Keratinocyte (primary cell): ENCODE measurements at regions not wholly inside any gene's neighbourhood (a gene's known extent, or its start where the extent isn't known, plus 50 kb on each side); places are given as distances from the start of the nearest gene placed in this dataset.

Source experiments
- DNase-seq: peaks from one replicate; pipeline ENCODE4 v3.0.0-alpha.2; 2011; ENCODE audit warnings: low read depth, missing footprints, low spot score
- FAIRE-seq: peaks from 2 replicates; lab custom pipeline; 2011; peaks lifted over from hg19 to GRCh38; lab: Jason Lieb, UNC
- H2AFZ ChIP-seq: 2 replicates; pipeline ENCODE4 v1.6.0; 2012; ENCODE audit warnings: low read length, control low read depth, inconsistent platforms; ENCODE audit not compliant: control insufficient read depth
- H3K27ac ChIP-seq: 2 replicates; pipeline ENCODE4 v1.5.1; 2011; ENCODE audit warnings: low read length; ENCODE audit not compliant: control insufficient read depth, insufficient read depth
- H3K27me3 ChIP-seq: 3 replicates; pipeline ENCODE4 v1.6.0; 2011; ENCODE audit warnings: low read length; ENCODE audit not compliant: control insufficient read depth, insufficient read depth; ENCODE audit errors: extremely low read depth
- H3K36me3 ChIP-seq, 2 experiments: 2 replicates in 1 of 2; 3 replicates in 1 of 2; pipeline ENCODE4 v1.5.1; 2011; ENCODE audit warnings: low read length in 2 of 2, mild to moderate bottlenecking in 1 of 2; ENCODE audit not compliant: control insufficient read depth in 2 of 2, insufficient read depth in 2 of 2; ENCODE audit errors: extremely low read depth in 1 of 2
- H3K4me1 ChIP-seq: 3 replicates; pipeline ENCODE4 v1.5.1; 2011; ENCODE audit warnings: low read length; ENCODE audit not compliant: control insufficient read depth, insufficient read depth; ENCODE audit errors: extremely low read depth
- H3K4me2 ChIP-seq: 3 replicates; pipeline ENCODE4 v1.6.0; 2011; ENCODE audit warnings: low read depth, low read length; ENCODE audit not compliant: control insufficient read depth, insufficient read depth; ENCODE audit errors: extremely low read depth
- H3K4me3 ChIP-seq, 3 experiments: fragments of 200-600 bp in 1 of 3; sonication (generic) in 1 of 3; 2 replicates in 2 of 3; 3 replicates in 1 of 3; pipeline ENCODE4 v1.5.1; 2011 to 2016; ENCODE audit warnings: low read length in 3 of 3, mild to moderate bottlenecking in 3 of 3, control low read depth in 2 of 3, inconsistent platforms in 1 of 3, low read depth in 1 of 3, mixed read lengths in 1 of 3, mixed run types in 1 of 3, moderate library complexity in 1 of 3; ENCODE audit not compliant: control insufficient read depth in 2 of 3, insufficient read depth in 2 of 3; ENCODE audit errors: extremely low read depth in 1 of 3
- H3K79me2 ChIP-seq: 2 replicates; pipeline ENCODE4 v1.6.0; 2012; ENCODE audit warnings: low read length; ENCODE audit not compliant: control insufficient read depth, insufficient read depth
- H3K9ac ChIP-seq: 3 replicates; pipeline ENCODE4 v1.6.0; 2011; ENCODE audit warnings: low read length; ENCODE audit not compliant: control insufficient read depth, insufficient read depth; ENCODE audit errors: extremely low read depth
- H3K9me1 ChIP-seq: 3 replicates; pipeline ENCODE4 v1.6.0; 2011; ENCODE audit warnings: low read length; ENCODE audit not compliant: control insufficient read depth, insufficient read depth; ENCODE audit errors: extremely low read depth
- H3K9me3 ChIP-seq: 2 replicates; pipeline ENCODE4 v1.5.1; 2012; ENCODE audit warnings: low read depth, low read length; ENCODE audit not compliant: control insufficient read depth
- H4K20me1 ChIP-seq: 3 replicates; pipeline ENCODE4 v1.6.0; 2011; ENCODE audit warnings: low read length; ENCODE audit not compliant: control insufficient read depth, insufficient read depth; ENCODE audit errors: extremely low read depth
- CTCF ChIP-seq, 3 experiments: IDR thresholded peaks in 1 of 3; conservative IDR thresholded peaks in 1 of 3; optimal IDR thresholded peaks in 1 of 3; 2 replicates in 2 of 3; 3 replicates in 1 of 3; pipeline versions ENCODE3 to v1.5.1; 2011; ENCODE audit warnings: low read length in 3 of 3, mild to moderate bottlenecking in 3 of 3, moderate library complexity in 2 of 3, control low read depth in 1 of 3, inconsistent platforms in 1 of 3; ENCODE audit not compliant: insufficient read depth in 2 of 3; ENCODE audit errors: extremely low read depth in 1 of 3
- EZH2 ChIP-seq: IDR thresholded peaks from one replicate; pipeline ENCODE4 v1.6.1; 2012; ENCODE audit warnings: inconsistent platforms, mild to moderate bottlenecking, low read length, moderate library complexity
- dilution Hi-C: fragments of 300-500 bp; cut with MboI; formaldehyde crosslinking; loops from one replicate; pipeline ENCODE4 v1.7.0; 2020; ENCODE audit warnings: low sequenced_read_pairs; ENCODE audit not compliant: extremely low pct_ligation_motif_present

GRCh38 chr4:59936566-59936965, 1263.6 kb upstream of the ADGRL3 start:
- no peak overlapping the region for H3K27ac ChIP-seq
- H3K36me3 ChIP-seq, result no peaks in the 10 kb centered on the region
- no peaks in the 10 kb centered on the region for H3K79me2 ChIP-seq
- no peak overlapping the region for H3K4me3 ChIP-seq
- no peaks in the 10 kb centered on the region for H3K9me1 ChIP-seq
- no peak overlapping the region for H2AFZ ChIP-seq
- no peak overlapping the region for H3K4me2 ChIP-seq
- H3K4me1 ChIP-seq, result no peaks in the 10 kb centered on the region
- dilution Hi-C loops, result no loop called here
- no peak overlapping the region for H3K9ac ChIP-seq
- FAIRE-seq (no peak), DNase-seq (no peak)
- no peaks in the 10 kb centered on the region for H3K9me3 ChIP-seq
- no peaks in the 10 kb centered on the region for H4K20me1 ChIP-seq
- no peak for TF ChIP-seq CTCF (optimal IDR thresholded peaks at IDR 0.05 in 1 of 3, IDR thresholded peaks at IDR 0.05 in 1 of 3, conservative IDR thresholded peaks at IDR 0.05 in 1 of 3; ENCODE audit: extremely low read depth in 1 of 3, insufficient read depth in 2 of 3, low read length in 3 of 3)
- TF ChIP-seq EZH2, result no peak
- H3K27me3 ChIP-seq, result no peaks in the 10 kb centered on the region

- TF ChIP-seq CTCF (optimal IDR thresholded peaks at IDR 0.05 in 1 of 3, IDR thresholded peaks at IDR 0.05 in 1 of 3, conservative IDR thresholded peaks at IDR 0.05 in 1 of 3; ENCODE audit: extremely low read depth in 1 of 3, insufficient read depth in 2 of 3, low read length in 3 of 3) (no peak), EZH2 (no peak)
- Histone ChIP-seq H3K9ac (no peak overlapping the region), H2AFZ (no peak overlapping the region), H3K4me1 (no peaks in the 10 kb centered on the region), H3K4me3 (no peak overlapping the region), H3K79me2 (no peaks in the 10 kb centered on the region), H3K4me2 (no peak overlapping the region), H3K27me3 (no peaks in the 10 kb centered on the region), H4K20me1 (no peaks in the 10 kb centered on the region), H3K27ac (no peak overlapping the region), H3K36me3 (no peaks in the 10 kb centered on the region), H3K9me3 (no peaks in the 10 kb centered on the region), H3K9me1 (no peaks in the 10 kb centered on the region)
- DNase-seq, result no peak
- no peak for FAIRE-seq
- dilution Hi-C loops, result no loop called here
These were observed 1262.0 kb upstream of the ADGRL3 start for GRCh38 chr4:59938166-59938565.
